SH-SY5Y (cell line): ENCODE measurements at regions not wholly inside any gene's neighbourhood (a gene's known extent, or its start where the extent isn't known, plus 50 kb on each side); places are given as distances from the start of the nearest gene placed in this dataset.

Experiments used
- GATA2 ChIP-seq: IDR thresholded peaks from 2 replicates; pipeline ENCODE4 v1.6.1; 2011; ENCODE audit warnings: mild to moderate bottlenecking, low read depth, low read length
- GATA3 ChIP-seq: IDR thresholded peaks from 2 replicates; pipeline ENCODE4 v1.6.1; 2011; ENCODE audit warnings: low read depth, mild to moderate bottlenecking, low read length, moderate library complexity

- TF ChIP-seq GATA2 (no peak), GATA3 (no peak)
These were observed 330.8 kb upstream of the PROX1 start for GRCh38 chr1:213657013-213657412.
